GM12865 (cell line): ENCODE measurements at regions not wholly inside any gene's neighbourhood (a gene's known extent, or its start where the extent isn't known, plus 50 kb on each side); places are given as distances from the start of the nearest gene placed in this dataset.

ENCODE experiments used
- DNase-seq: peaks from one replicate; pipeline ENCODE4 v3.0.0; 2010; ENCODE audit warnings: low read depth
- H3K4me3 ChIP-seq: 2 replicates; pipeline ENCODE4 v1.5.1; 2011; ENCODE audit warnings: mild to moderate bottlenecking, low read depth, low read length, control low read depth
- CTCF ChIP-seq: IDR thresholded peaks from 2 replicates; pipeline ENCODE4 v1.5.1; 2011; ENCODE audit warnings: low read length, control low read depth, low read depth, inconsistent platforms; ENCODE audit not compliant: insufficient read depth; ENCODE audit errors: missing control alignments

- no peak for TF ChIP-seq CTCF
- no peak overlapping the region for H3K4me3 ChIP-seq
- DNase-seq, result no peak
Measured at GRCh38 chr6:165937564-165938358, 229.9 kb downstream of the TBXT start.

- TF ChIP-seq CTCF, result no peak
- no peak overlapping the region for H3K4me3 ChIP-seq
- DNase-seq, result no peak
Measured at GRCh38 chr6:165936660-165937059, 231.0 kb downstream of the TBXT start.

DNA sequence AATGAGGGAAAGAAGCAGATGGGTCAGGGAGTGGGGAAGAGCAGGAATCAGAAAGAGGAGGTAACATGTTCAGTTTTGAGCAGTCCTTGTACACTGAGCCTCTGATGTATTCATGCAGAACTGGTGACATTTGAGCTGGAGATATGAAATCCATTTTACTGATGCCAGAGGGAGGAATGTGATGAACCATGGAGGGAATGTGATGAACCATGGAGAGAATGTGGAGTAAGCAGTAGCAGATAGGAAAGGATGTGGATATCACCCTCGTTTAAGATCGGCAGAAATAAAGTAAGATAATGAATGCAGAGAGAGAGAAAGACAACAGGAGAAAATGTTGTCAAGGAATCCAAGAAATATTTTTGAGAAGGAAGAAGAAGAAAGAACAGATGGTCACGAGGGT, 231.6 kb downstream of the TBXT start:
- DNase-seq, result no peak
- TF ChIP-seq CTCF, result no peak
- H3K4me3 ChIP-seq, result no peak overlapping the region

GRCh38 chr6:165931675-165932074, 236.0 kb downstream of the TBXT start:
- DNase-seq, result no peak
- no peak for TF ChIP-seq CTCF
- H3K4me3 ChIP-seq, result no peak overlapping the region

GRCh38 chr6:165930668-165931214, 236.9 kb downstream of the TBXT start:
- no peak for TF ChIP-seq CTCF
- DNase-seq, result no peak
- H3K4me3 ChIP-seq, result no peak overlapping the region

DNA sequence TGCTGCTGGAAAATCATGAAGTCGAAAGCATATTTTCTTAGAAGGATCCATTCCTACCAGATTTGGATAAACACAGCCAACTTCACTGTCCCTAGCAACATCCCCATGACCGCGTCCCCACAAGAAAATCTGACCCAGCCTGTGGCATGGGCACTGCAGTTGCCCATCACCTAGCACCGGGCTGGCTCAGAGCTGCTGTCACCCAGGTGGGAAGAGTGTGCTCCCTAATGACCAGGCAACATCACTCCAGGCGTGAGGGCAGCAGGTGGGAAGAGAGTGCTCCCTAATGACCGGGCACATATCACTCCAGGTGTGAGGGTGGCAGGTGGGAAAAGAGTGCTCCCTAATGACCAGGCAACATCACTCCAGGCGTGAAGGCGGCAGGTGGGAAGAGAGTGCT, 238.0 kb downstream of the TBXT start:
- no peak overlapping the region for H3K4me3 ChIP-seq
- TF ChIP-seq CTCF, result no peak
- no peak for DNase-seq

- no peak for DNase-seq
- TF ChIP-seq CTCF, result no peak
- no peak overlapping the region for H3K4me3 ChIP-seq
Measured at GRCh38 chr6:165926378-165926777, 241.3 kb downstream of the TBXT start.
